NB4 (cell line): ENCODE measurements at regions not wholly inside any gene's neighbourhood (a gene's known extent, or its start where the extent isn't known, plus 50 kb on each side); places are given as distances from the start of the nearest gene placed in this dataset.

Source experiments
- CTCF ChIP-seq: IDR thresholded peaks from one replicate; pipeline ENCODE4 v1.5.1; 2012; ENCODE audit warnings: low read depth, low read length
- MYC ChIP-seq: IDR thresholded peaks from 2 replicates; pipeline ENCODE4 v1.6.1; 2011; ENCODE audit warnings: low read depth, low read length
- POLR2A ChIP-seq: IDR thresholded peaks from 2 replicates; pipeline ENCODE4 v1.6.1; 2011; ENCODE audit warnings: mild to moderate bottlenecking; ENCODE audit not compliant: insufficient read length; ENCODE audit errors: extremely low read depth

GRCh38 chr19:20313894-20314293 lies 146.9 kb downstream of the ZNF486 start:
- no peak for TF ChIP-seq CTCF
- no peak for TF ChIP-seq POLR2A
- TF ChIP-seq MYC, result no peak
